ENCODE measurements at regions not wholly inside any gene's neighbourhood (a gene's known extent, or its start where the extent isn't known, plus 50 kb on each side); places are given as distances from the start of the nearest gene placed in this dataset.

- no peak overlapping the region for H3K4me3 ChIP-seq (ENCODE audit: control insufficient read depth in 1 of 2, extremely low read depth in 1 of 2, low read length in 1 of 2)
- Mint-ChIP-seq H3K4me3 (no peak overlapping the region), H3K27me3 (peaks cover 2 to 13% of the 10 kb centered on the region in 2 donors), H3K9me3 (no peaks in the 10 kb centered on the region), H3K36me3 (no peaks in the 10 kb centered on the region), H3K27ac (no peak overlapping the region), H3K4me1 (no peaks in the 10 kb centered on the region)
- WGBS (ENCODE audit: insufficient coverage), result no CpG with 5 or more reads among the region's 1 CpG
- ChIA-PET POLR2A (no interaction called here), CTCF (no interaction called here)
- no peaks in the 10 kb centered on the region for H3K27me3 ChIP-seq (replicated peaks in 1 of 2; ENCODE audit: control insufficient read depth in 2 of 2, extremely low read depth in 1 of 2, insufficient read depth in 2 of 2, low read length in 1 of 2)
- no peaks in the 10 kb centered on the region for H3K9me3 ChIP-seq
- ATAC-seq (replicated peaks in 1 of 4), result no peak
- H3K27ac ChIP-seq (ENCODE audit: low read length), result no peak overlapping the region
- H3K4me1 ChIP-seq (ENCODE audit: control insufficient read depth in 1 of 2, extremely low read depth in 1 of 2, insufficient read depth in 2 of 2, low read length in 2 of 2), result no peaks in the 10 kb centered on the region
- DNase-seq, result no peak
- H3K36me3 ChIP-seq (ENCODE audit: control insufficient read depth in 2 of 2, extremely low read depth in 1 of 2, insufficient read depth in 1 of 2, low read length in 1 of 2), result no peaks in the 10 kb centered on the region
These were observed 146.6 kb upstream of the PCSK5 start for GRCh38 chr9:75743855-75744254.

DNA sequence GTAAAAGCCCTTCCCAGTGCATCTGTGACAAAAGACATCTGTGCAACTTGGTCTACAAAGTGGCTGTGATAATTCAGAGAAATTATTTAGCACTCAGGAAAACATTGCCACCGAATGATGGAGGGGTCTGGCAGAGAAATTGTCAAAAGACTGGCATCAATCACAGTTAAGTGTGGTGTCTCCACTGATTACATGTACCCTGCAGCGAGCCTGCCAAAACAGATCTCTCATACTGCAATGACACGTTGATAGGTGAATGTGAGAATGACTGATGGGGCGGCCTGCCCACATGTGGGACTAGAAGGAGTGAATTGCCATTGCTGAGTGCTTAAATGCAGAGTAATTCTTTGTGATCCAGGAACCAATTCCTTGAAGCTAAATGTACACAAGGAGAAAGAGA, 136.4 kb upstream of the PCSK5 start:
- Mint-ChIP-seq H3K27me3 (no peaks in the 10 kb centered on the region), H3K9me3 (peaks cover 0 to 9% (median 0%) of the 10 kb centered on the region in 3 donors), H3K4me1 (no peaks in the 10 kb centered on the region), H3K27ac (no peak overlapping the region), H3K36me3 (no peaks in the 10 kb centered on the region), H3K4me3 (no peak overlapping the region)
- ATAC-seq (replicated peaks in 1 of 4) (no peak), DNase-seq (no peak)
- Histone ChIP-seq H3K9me3 (no peaks in the 10 kb centered on the region), H3K4me1 (ENCODE audit: control insufficient read depth in 1 of 2, extremely low read depth in 1 of 2, insufficient read depth in 2 of 2, low read length in 2 of 2) (no peaks in the 10 kb centered on the region), H3K27ac (ENCODE audit: low read length) (no peak overlapping the region), H3K4me3 (ENCODE audit: control insufficient read depth in 1 of 2, extremely low read depth in 1 of 2, low read length in 1 of 2) (no peak overlapping the region), H3K36me3 (ENCODE audit: control insufficient read depth in 2 of 2, extremely low read depth in 1 of 2, insufficient read depth in 1 of 2, low read length in 1 of 2) (no peaks in the 10 kb centered on the region), H3K27me3 (replicated peaks in 1 of 2; ENCODE audit: control insufficient read depth in 2 of 2, extremely low read depth in 1 of 2, insufficient read depth in 2 of 2, low read length in 1 of 2) (no peaks in the 10 kb centered on the region)
- CTCF ChIA-PET, result no interaction called here
- POLR2A ChIA-PET, result no interaction called here
- 69% methylated on average over 4 of the region's 4 CpGs for WGBS (ENCODE audit: insufficient coverage)

DNA sequence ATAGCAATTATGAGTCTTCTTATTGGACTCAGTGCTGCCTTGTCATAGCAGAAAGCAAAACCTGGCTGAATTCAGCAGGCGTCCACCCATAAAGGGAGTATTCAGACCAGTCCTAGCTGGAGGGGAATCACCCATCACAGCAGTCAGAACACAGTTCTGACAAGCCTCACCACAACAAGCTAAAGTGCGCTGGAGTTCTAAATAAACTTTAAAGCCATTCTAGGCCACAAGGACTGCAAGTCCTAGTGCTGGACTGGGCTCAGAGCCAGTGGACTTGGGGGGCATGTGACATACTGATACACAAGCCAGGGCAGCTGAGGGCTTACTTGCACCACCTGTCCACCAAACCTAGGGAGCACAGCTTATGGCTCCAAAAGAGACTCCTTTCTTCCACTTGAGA, 115.3 kb upstream of the PCSK5 start:
- Mint-ChIP-seq H3K9me3 (peaks cover 0 to 11% (median 0%) of the 10 kb centered on the region in 3 donors), H3K27me3 (peaks cover 4 to 7% of the 10 kb centered on the region in 2 donors), H3K4me1 (no peaks in the 10 kb centered on the region), H3K4me3 (no peak overlapping the region), H3K36me3 (no peaks in the 10 kb centered on the region), H3K27ac (no peak overlapping the region)
- no peak for DNase-seq
- H3K4me3 ChIP-seq (ENCODE audit: control insufficient read depth in 1 of 2, extremely low read depth in 1 of 2, low read length in 1 of 2), result no peak overlapping the region
- no peak for ATAC-seq (replicated peaks in 1 of 4)
- no peaks in the 10 kb centered on the region for H3K9me3 ChIP-seq
- ChIA-PET POLR2A (no interaction called here), CTCF (no interaction called here)
- H3K27me3 ChIP-seq (replicated peaks in 1 of 2; ENCODE audit: control insufficient read depth in 2 of 2, extremely low read depth in 1 of 2, insufficient read depth in 2 of 2, low read length in 1 of 2), result peaks cover 0 to 4% of the 10 kb centered on the region in 2 experiments
- no peaks in the 10 kb centered on the region for H3K36me3 ChIP-seq (ENCODE audit: control insufficient read depth in 2 of 2, extremely low read depth in 1 of 2, insufficient read depth in 1 of 2, low read length in 1 of 2)
- no peaks in the 10 kb centered on the region for H3K4me1 ChIP-seq (ENCODE audit: control insufficient read depth in 1 of 2, extremely low read depth in 1 of 2, insufficient read depth in 2 of 2, low read length in 2 of 2)
- 100% methylated on average over 1 of the region's 2 CpGs for WGBS (ENCODE audit: insufficient coverage)
- H3K27ac ChIP-seq (ENCODE audit: low read length), result no peak overlapping the region

DNA sequence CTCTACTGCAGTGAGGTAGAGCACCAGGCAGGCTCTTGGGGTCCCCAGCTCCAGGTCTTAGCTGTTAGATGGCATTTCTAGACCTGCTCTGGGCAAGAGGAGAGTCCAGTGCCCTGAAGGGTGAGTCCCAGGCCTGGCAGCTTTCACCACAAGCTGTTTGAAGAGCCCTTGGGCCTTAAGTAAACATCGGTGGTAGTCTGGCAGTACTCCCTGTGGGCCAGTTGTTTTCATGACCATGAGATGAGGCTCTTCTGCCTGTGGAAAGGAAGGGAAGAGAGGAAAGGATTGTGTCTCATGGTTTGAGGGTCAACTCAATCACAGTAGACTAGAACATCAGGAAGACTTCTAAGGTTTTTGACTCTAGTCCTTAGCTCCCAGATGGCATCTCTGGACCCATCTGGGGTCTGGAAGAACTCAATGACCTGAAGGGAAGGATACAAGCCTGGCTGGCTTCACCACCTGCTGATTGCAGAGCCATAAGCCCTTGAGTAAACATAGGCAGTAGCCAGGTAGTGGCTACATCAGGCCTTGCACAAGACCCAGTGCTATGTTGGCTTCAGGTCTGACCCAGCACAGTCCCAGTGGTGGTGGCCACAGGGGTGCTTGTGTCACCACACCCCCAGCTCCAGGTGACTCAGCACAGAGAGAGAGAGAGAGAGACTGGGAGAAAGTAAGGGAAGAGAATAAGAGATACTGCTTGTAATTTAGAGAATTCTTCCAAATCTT, 114.3 kb upstream of the PCSK5 start:
- DNase-seq (no peak), ATAC-seq (replicated peaks in 1 of 4) (no peak)
- ChIA-PET CTCF (no interaction called here), POLR2A (no interaction called here)
- no peaks in the 10 kb centered on the region for H3K36me3 Mint-ChIP-seq
- H3K27me3 Mint-ChIP-seq, result peaks cover 4 to 7% of the 10 kb centered on the region in 2 donors
- H3K9me3 Mint-ChIP-seq, result peaks cover 0 to 6% (median 0%) of the 10 kb centered on the region in 3 donors
- no peak overlapping the region for H3K4me3 Mint-ChIP-seq
- Histone ChIP-seq H3K36me3 (ENCODE audit: control insufficient read depth in 2 of 2, extremely low read depth in 1 of 2, insufficient read depth in 1 of 2, low read length in 1 of 2) (no peaks in the 10 kb centered on the region), H3K27ac (ENCODE audit: low read length) (no peak overlapping the region), H3K4me1 (ENCODE audit: control insufficient read depth in 1 of 2, extremely low read depth in 1 of 2, insufficient read depth in 2 of 2, low read length in 2 of 2) (no peaks in the 10 kb centered on the region), H3K4me3 (ENCODE audit: control insufficient read depth in 1 of 2, extremely low read depth in 1 of 2, low read length in 1 of 2) (no peak overlapping the region), H3K27me3 (replicated peaks in 1 of 2; ENCODE audit: control insufficient read depth in 2 of 2, extremely low read depth in 1 of 2, insufficient read depth in 2 of 2, low read length in 1 of 2) (peaks cover 0 to 2% of the 10 kb centered on the region in 2 experiments), H3K9me3 (no peaks in the 10 kb centered on the region)
- no peak overlapping the region for H3K27ac Mint-ChIP-seq
- no peaks in the 10 kb centered on the region for H3K4me1 Mint-ChIP-seq
- WGBS (ENCODE audit: insufficient coverage), result 71% methylated on average over 1 of the region's 1 CpG

DNA sequence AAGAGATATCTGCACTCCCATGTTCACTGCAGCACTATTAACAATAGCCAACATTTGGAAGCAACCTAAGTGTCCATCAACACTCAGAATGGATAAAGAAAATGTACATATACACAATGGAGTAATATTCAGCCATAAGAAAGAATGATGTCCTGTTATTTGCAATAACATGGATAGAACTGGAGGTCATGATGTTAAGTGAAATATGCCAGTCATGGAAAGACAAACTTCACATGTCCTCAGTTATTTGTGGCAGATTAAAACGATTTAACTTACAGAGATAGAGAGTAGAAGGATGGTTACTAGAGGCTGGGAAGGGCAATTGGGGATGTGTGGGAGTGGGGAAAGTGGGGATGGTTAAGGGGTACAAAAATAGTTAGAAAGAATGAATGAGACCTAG, 110.3 kb upstream of the PCSK5 start:
- 50% methylated on average over 1 of the region's 1 CpG for WGBS (ENCODE audit: insufficient coverage)
- H3K9me3 Mint-ChIP-seq, result peaks cover 0 to 9% (median 4%) of the 10 kb centered on the region in 3 donors
- no peak overlapping the region for H3K27ac Mint-ChIP-seq
- H3K27me3 Mint-ChIP-seq, result peaks cover 2 to 4% of the 10 kb centered on the region in 2 donors
- Histone ChIP-seq H3K9me3 (no peaks in the 10 kb centered on the region), H3K27ac (ENCODE audit: low read length) (no peak overlapping the region), H3K4me3 (ENCODE audit: control insufficient read depth in 1 of 2, extremely low read depth in 1 of 2, low read length in 1 of 2) (no peak overlapping the region), H3K4me1 (ENCODE audit: control insufficient read depth in 1 of 2, extremely low read depth in 1 of 2, insufficient read depth in 2 of 2, low read length in 2 of 2) (no peaks in the 10 kb centered on the region), H3K36me3 (ENCODE audit: control insufficient read depth in 2 of 2, extremely low read depth in 1 of 2, insufficient read depth in 1 of 2, low read length in 1 of 2) (no peaks in the 10 kb centered on the region), H3K27me3 (replicated peaks in 1 of 2; ENCODE audit: control insufficient read depth in 2 of 2, extremely low read depth in 1 of 2, insufficient read depth in 2 of 2, low read length in 1 of 2) (no peaks in the 10 kb centered on the region)
- no peaks in the 10 kb centered on the region for H3K36me3 Mint-ChIP-seq
- CTCF ChIA-PET, result no interaction called here
- H3K4me3 Mint-ChIP-seq, result no peak overlapping the region
- H3K4me1 Mint-ChIP-seq, result no peaks in the 10 kb centered on the region
- DNase-seq (no peak), ATAC-seq (replicated peaks in 1 of 4) (no peak)
- POLR2A ChIA-PET, result no interaction called here

DNA sequence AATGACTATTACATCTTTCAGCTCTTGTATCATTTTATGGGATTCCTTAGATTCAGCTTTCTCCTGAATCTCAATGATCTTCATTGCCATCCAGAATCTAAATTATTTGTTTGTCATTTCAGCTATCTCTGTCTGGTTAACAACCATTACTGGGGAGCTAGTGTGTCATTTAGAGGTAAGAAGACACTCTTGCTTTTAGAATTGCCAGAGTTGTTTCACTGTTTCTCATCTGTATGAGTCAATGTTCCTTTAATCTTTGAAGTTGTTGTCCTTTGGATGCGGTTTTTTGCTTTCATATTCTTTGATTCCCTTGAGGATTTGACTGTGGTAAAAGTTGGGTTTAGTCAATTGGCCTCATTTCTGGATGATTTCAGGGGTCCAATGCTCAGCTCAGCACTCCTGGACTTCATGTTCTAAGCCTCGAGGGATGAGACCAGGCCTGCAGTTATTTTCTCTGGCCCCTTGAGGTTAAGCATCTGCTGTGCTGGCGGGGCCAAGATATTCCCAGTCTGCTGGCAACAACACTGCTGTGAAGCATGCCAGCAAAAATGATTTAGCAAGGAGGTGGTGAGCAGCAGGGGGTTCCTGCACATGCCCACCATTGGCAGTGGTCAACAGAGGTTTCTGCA, 102.4 kb upstream of the PCSK5 start:
- H3K4me3 ChIP-seq (ENCODE audit: control insufficient read depth in 1 of 2, extremely low read depth in 1 of 2, low read length in 1 of 2), result no peak overlapping the region
- Mint-ChIP-seq H3K36me3 (no peaks in the 10 kb centered on the region), H3K4me1 (no peaks in the 10 kb centered on the region), H3K27me3 (peaks cover 0 to 3% of the 10 kb centered on the region in 2 donors), H3K27ac (no peak overlapping the region), H3K9me3 (peaks cover 2 to 11% (median 9%) of the 10 kb centered on the region in 3 donors), H3K4me3 (no peak overlapping the region)
- ATAC-seq (replicated peaks in 1 of 4) (no peak), DNase-seq (no peak)
- ChIA-PET POLR2A (interaction anchor here in 1 of 2 donors (0.7 kb wide), 1 partner anchor 14 kb away, joined by 3 read pairs; no protein-coding TSS in a partner anchor), CTCF (no interaction called here)
- WGBS (ENCODE audit: insufficient coverage), result 56% methylated on average over 3 of the region's 3 CpGs
- no peaks in the 10 kb centered on the region for H3K4me1 ChIP-seq (ENCODE audit: control insufficient read depth in 1 of 2, extremely low read depth in 1 of 2, insufficient read depth in 2 of 2, low read length in 2 of 2)
- no peaks in the 10 kb centered on the region for H3K9me3 ChIP-seq
- no peaks in the 10 kb centered on the region for H3K36me3 ChIP-seq (ENCODE audit: control insufficient read depth in 2 of 2, extremely low read depth in 1 of 2, insufficient read depth in 1 of 2, low read length in 1 of 2)
- no peak overlapping the region for H3K27ac ChIP-seq (ENCODE audit: low read length)
- no peaks in the 10 kb centered on the region for H3K27me3 ChIP-seq (replicated peaks in 1 of 2; ENCODE audit: control insufficient read depth in 2 of 2, extremely low read depth in 1 of 2, insufficient read depth in 2 of 2, low read length in 1 of 2)
